GM19023 (cell line): ENCODE measurements at regions not wholly inside any gene's neighbourhood (a gene's known extent, or its start where the extent isn't known, plus 50 kb on each side); places are given as distances from the start of the nearest gene placed in this dataset.
"Not testable (repeated sequence)": the region's sequence is repeated elsewhere in the genome, so short reads cannot be mapped to it uniquely, and the experiment has no call there.

Experiments used
- ATAC-seq: cut with Tn5 transposase; IDR thresholded peaks from one replicate; pipeline ENCODE4 v1.9.1; 2021; ENCODE audit warnings: mild to moderate bottlenecking, moderate library complexity; ENCODE audit not compliant: unreplicated experiment

- no peak for ATAC-seq
Measured at GRCh38 chr1:74818241-74818640, 85.3 kb downstream of the TYW3 start.

- no peak for ATAC-seq
Measured at GRCh38 chr1:74818661-74819456, 85.9 kb downstream of the TYW3 start.

GRCh38 chr1:74822851-74823401 is 90.0 kb downstream of the TYW3 start:
- ATAC-seq, result no peak

- ATAC-seq, result peak; percentile 85
Measured at GRCh38 chr1:74824497-74825107, 91.7 kb downstream of the TYW3 start.

- no peak for ATAC-seq
Measured at GRCh38 chr1:74830766-74831165, 97.8 kb downstream of the TYW3 start.

- ATAC-seq, result no peak
Measured at GRCh38 chr1:74834261-74834660, 101.3 kb downstream of the TYW3 start.

GRCh38 chr1:74835051-74835450 is 102.1 kb downstream of the TYW3 start:
- ATAC-seq, result no peak

GRCh38 chr1:74842726-74843125 is 109.8 kb downstream of the TYW3 start:
- no peak for ATAC-seq

GRCh38 chr1:74847715-74848114 is 114.8 kb downstream of the TYW3 start:
- ATAC-seq, result no peak

- no peak for ATAC-seq
Measured at GRCh38 chr1:74853756-74854155, 120.8 kb downstream of the TYW3 start.

GRCh38 chr1:74856174-74856573 is 123.2 kb downstream of the TYW3 start:
- no peak for ATAC-seq

- no peak for ATAC-seq
Measured at GRCh38 chr1:74857676-74858075, 124.7 kb downstream of the TYW3 start.

GRCh38 chr1:74858136-74858535 is 125.2 kb downstream of the TYW3 start:
- no peak for ATAC-seq

- no peak for ATAC-seq
Measured at GRCh38 chr1:74861867-74862266, 128.9 kb downstream of the TYW3 start.

- ATAC-seq, result no peak
Measured at GRCh38 chr1:74869702-74870101, 136.8 kb downstream of the TYW3 start.

GRCh38 chr1:74877366-74877765 is 144.4 kb downstream of the TYW3 start:
- ATAC-seq, result not testable (repeated sequence)

GRCh38 chr1:74895411-74895810 is 162.5 kb downstream of the TYW3 start:
- no peak for ATAC-seq

GRCh38 chr1:74908131-74908530 is 175.2 kb downstream of the TYW3 start:
- no peak for ATAC-seq

- no peak for ATAC-seq
Measured at GRCh38 chr1:74908797-74909196, 175.8 kb downstream of the TYW3 start.

- no peak for ATAC-seq
Measured at GRCh38 chr1:74913978-74914377, 181.0 kb downstream of the TYW3 start.

- ATAC-seq, result no peak
Measured at GRCh38 chr1:74933500-74933899, 200.5 kb downstream of the TYW3 start.

GRCh38 chr1:74935446-74935845 is 198.7 kb upstream of the LHX8 start:
- no peak for ATAC-seq
